NCI-H748 (cell line): ENCODE measurements at regions not wholly inside any gene's neighbourhood (a gene's known extent, or its start where the extent isn't known, plus 50 kb on each side); places are given as distances from the start of the nearest gene placed in this dataset.
"Not testable (repeated sequence)": the region's sequence is repeated elsewhere in the genome, so short reads cannot be mapped to it uniquely, and the experiment has no call there.

Source experiments
- DNase-seq: peaks from one replicate; lab custom pipeline; 2025; ENCODE audit not compliant: unreplicated experiment; lab: John Stamatoyannopoulos, UW

GRCh38 chr18:51323961-51324360, 126.5 kb upstream of the MEX3C start:
- DNase-seq: no peak

GRCh38 chr18:51330148-51330547, 132.7 kb upstream of the MEX3C start:
- peak; percentile 45 for DNase-seq

- no peak for DNase-seq
Measured at GRCh38 chr18:51330739-51331138, 133.3 kb upstream of the MEX3C start.

- DNase-seq: no peak
Measured at GRCh38 chr18:51337406-51337805, 139.9 kb upstream of the MEX3C start.

GRCh38 chr18:51339856-51340255, 142.4 kb upstream of the MEX3C start:
- no peak for DNase-seq

GRCh38 chr18:51340332-51340731, 142.9 kb upstream of the MEX3C start:
- DNase-seq: no peak

- DNase-seq: no peak
Measured at GRCh38 chr18:51342815-51343214, 145.3 kb upstream of the MEX3C start.

- no peak for DNase-seq
Measured at GRCh38 chr18:51345848-51346391, 148.4 kb upstream of the MEX3C start.

GRCh38 chr18:51346404-51346803, 148.9 kb upstream of the MEX3C start:
- DNase-seq: no peak

- no peak for DNase-seq
Measured at GRCh38 chr18:51350081-51350480, 152.6 kb upstream of the MEX3C start.

GRCh38 chr18:51355841-51356240, 158.4 kb upstream of the MEX3C start:
- no peak for DNase-seq

- DNase-seq: not testable (repeated sequence)
Measured at GRCh38 chr18:51360301-51360700, 162.8 kb upstream of the MEX3C start.

- DNase-seq: no peak
Measured at GRCh38 chr18:51361130-51361860, 163.8 kb upstream of the MEX3C start.

- no peak for DNase-seq
Measured at GRCh38 chr18:51363384-51363783, 165.9 kb upstream of the MEX3C start.

GRCh38 chr18:51370996-51371395, 173.5 kb upstream of the MEX3C start:
- DNase-seq: no peak

GRCh38 chr18:51371929-51372328, 174.4 kb upstream of the MEX3C start:
- no peak for DNase-seq

GRCh38 chr18:51382081-51382480, 184.6 kb upstream of the MEX3C start:
- DNase-seq: no peak

GRCh38 chr18:51383116-51383515, 185.6 kb upstream of the MEX3C start:
- DNase-seq: no peak

GRCh38 chr18:51383711-51384110, 186.2 kb upstream of the MEX3C start:
- DNase-seq: no peak

GRCh38 chr18:51385270-51385669, 187.8 kb upstream of the MEX3C start:
- no peak for DNase-seq

- no peak for DNase-seq
Measured at GRCh38 chr18:51390702-51391101, 193.2 kb upstream of the MEX3C start.

GRCh38 chr18:51391215-51391614, 193.7 kb upstream of the MEX3C start:
- no peak for DNase-seq

GRCh38 chr18:51391731-51392130, 194.2 kb upstream of the MEX3C start:
- DNase-seq: peak; percentile 17
